GM21526 (cell line): ENCODE measurements at regions not wholly inside any gene's neighbourhood (a gene's known extent, or its start where the extent isn't known, plus 50 kb on each side); places are given as distances from the start of the nearest gene placed in this dataset.

ENCODE experiments used
- ATAC-seq: cut with Tn5 transposase; IDR thresholded peaks from one replicate; pipeline ENCODE4 v1.9.1; 2021; ENCODE audit warnings: moderate library complexity; ENCODE audit not compliant: unreplicated experiment, low FRiP score

GRCh38 chr2:150916467-150917396 is 344.9 kb downstream of the RBM43 start:
- ATAC-seq, result no peak

GRCh38 chr2:150911766-150912280 is 349.8 kb downstream of the RBM43 start:
- no peak for ATAC-seq

GRCh38 chr2:150909613-150910012 is 352.1 kb downstream of the RBM43 start:
- no peak for ATAC-seq

GRCh38 chr2:150909090-150909489 is 352.6 kb downstream of the RBM43 start:
- peak; percentile 89 for ATAC-seq

GRCh38 chr2:150907466-150907865 is 354.2 kb downstream of the RBM43 start:
- no peak for ATAC-seq

- no peak for ATAC-seq
Observed at GRCh38 chr2:150903461-150903860, 358.2 kb downstream of the RBM43 start.

GRCh38 chr2:150903055-150903454 is 358.6 kb downstream of the RBM43 start:
- ATAC-seq, result no peak

- ATAC-seq, result no peak
Observed at GRCh38 chr2:150900913-150901312, 360.8 kb downstream of the RBM43 start.

- no peak for ATAC-seq
Observed at GRCh38 chr2:150895968-150896367, 365.7 kb downstream of the RBM43 start.

- no peak for ATAC-seq
Observed at GRCh38 chr2:150889141-150889540, 372.5 kb downstream of the RBM43 start.

- no peak for ATAC-seq
Observed at GRCh38 chr2:150888337-150888736, 373.3 kb downstream of the RBM43 start.

- no peak for ATAC-seq
Observed at GRCh38 chr2:150887926-150888325, 373.7 kb downstream of the RBM43 start.

- no peak for ATAC-seq
Observed at GRCh38 chr2:150885774-150886386, 375.8 kb downstream of the RBM43 start.

GRCh38 chr2:150885236-150885635 is 376.4 kb downstream of the RBM43 start:
- no peak for ATAC-seq

- ATAC-seq, result no peak
Observed at GRCh38 chr2:150883613-150883895, 378.1 kb downstream of the RBM43 start.

GRCh38 chr2:150882751-150883612 is 378.7 kb downstream of the RBM43 start:
- ATAC-seq, result no peak

- ATAC-seq, result no peak
Observed at GRCh38 chr2:150880986-150881385, 380.7 kb downstream of the RBM43 start.

- ATAC-seq, result no peak
Observed at GRCh38 chr2:150878356-150878755, 383.3 kb downstream of the RBM43 start.

- no peak for ATAC-seq
Observed at GRCh38 chr2:150876251-150876950, 385.3 kb downstream of the RBM43 start.

GRCh38 chr2:150873396-150873772 is 385.9 kb upstream of the RND3 start:
- ATAC-seq, result no peak
